ENCODE measurements at regions not wholly inside any gene's neighbourhood (a gene's known extent, or its start where the extent isn't known, plus 50 kb on each side); places are given as distances from the start of the nearest gene placed in this dataset.

GRCh38 chr11:28963187-28963586, 855.0 kb downstream of the METTL15 start:
- Histone ChIP-seq H4K12ac (ENCODE audit: low read depth, low read length) (no peak overlapping the region), H3K4me3 (ENCODE audit: low read depth, low read length) (no peak overlapping the region), H2AFZ (ENCODE audit: insufficient read depth, low read length, poor library complexity) (no peak overlapping the region), H3K27ac (ENCODE audit: low read depth, low read length) (no peak overlapping the region), H3K27me3 (ENCODE audit: insufficient read depth, low read length) (no peaks in the 10 kb centered on the region), H3K4me1 (ENCODE audit: control insufficient read depth in 1 of 2, insufficient read depth in 2 of 2, low read length in 2 of 2) (no peaks in the 10 kb centered on the region), H3K18ac (ENCODE audit: low read length) (no peak overlapping the region), H3K23ac (ENCODE audit: low read length) (no peak overlapping the region), H3K9me3 (ENCODE audit: insufficient read depth, low read depth, low read length) (no peaks in the 10 kb centered on the region), H3K36me3 (ENCODE audit: control insufficient read depth in 1 of 2, insufficient read depth in 2 of 2, low read length in 2 of 2) (no peaks in the 10 kb centered on the region), H3K79me2 (ENCODE audit: control insufficient read depth, insufficient read depth, low read length, poor library complexity) (no peaks in the 10 kb centered on the region), H4K91ac (ENCODE audit: low read depth, low read length) (no peak overlapping the region), H4K8ac (ENCODE audit: low read depth, low read length) (no peak overlapping the region), H3K14ac (ENCODE audit: low read length) (no peak overlapping the region), H2AK5ac (ENCODE audit: low read length) (no peak overlapping the region), H2BK5ac (ENCODE audit: low read depth, low read length, poor library complexity) (no peak overlapping the region), H3K9ac (ENCODE audit: low read length) (no peak overlapping the region), H3K79me1 (ENCODE audit: low read length) (no peaks in the 10 kb centered on the region), H3K4ac (ENCODE audit: low read depth, low read length) (no peak overlapping the region), H2BK120ac (ENCODE audit: insufficient read depth, low read length, poor library complexity) (no peak overlapping the region), H3K4me2 (ENCODE audit: low read length) (no peak overlapping the region), H2BK12ac (ENCODE audit: low read length) (no peak overlapping the region)
- no CpG with 5 or more reads among the region's 1 CpG for WGBS (ENCODE audit: extremely low coverage, insufficient coverage, insufficient read length)
- DNase-seq = peak; percentile 7 to 74

- Histone ChIP-seq H4K12ac (ENCODE audit: low read depth, low read length) (no peak overlapping the region), H3K4ac (ENCODE audit: low read depth, low read length) (no peak overlapping the region), H3K79me1 (ENCODE audit: low read length) (no peaks in the 10 kb centered on the region), H4K91ac (ENCODE audit: low read depth, low read length) (no peak overlapping the region), H3K9me3 (ENCODE audit: insufficient read depth, low read depth, low read length) (no peaks in the 10 kb centered on the region), H4K8ac (ENCODE audit: low read depth, low read length) (no peak overlapping the region), H3K79me2 (ENCODE audit: control insufficient read depth, insufficient read depth, low read length, poor library complexity) (no peaks in the 10 kb centered on the region), H3K4me2 (ENCODE audit: low read length) (no peak overlapping the region), H3K36me3 (ENCODE audit: control insufficient read depth in 1 of 2, insufficient read depth in 2 of 2, low read length in 2 of 2) (no peaks in the 10 kb centered on the region), H2AK5ac (ENCODE audit: low read length) (no peak overlapping the region), H3K4me1 (ENCODE audit: control insufficient read depth in 1 of 2, insufficient read depth in 2 of 2, low read length in 2 of 2) (no peaks in the 10 kb centered on the region), H3K27me3 (ENCODE audit: insufficient read depth, low read length) (no peaks in the 10 kb centered on the region), H2BK5ac (ENCODE audit: low read depth, low read length, poor library complexity) (no peak overlapping the region), H2AFZ (ENCODE audit: insufficient read depth, low read length, poor library complexity) (no peak overlapping the region), H2BK12ac (ENCODE audit: low read length) (no peak overlapping the region), H3K9ac (ENCODE audit: low read length) (no peak overlapping the region), H2BK120ac (ENCODE audit: insufficient read depth, low read length, poor library complexity) (no peak overlapping the region), H3K14ac (ENCODE audit: low read length) (no peak overlapping the region), H3K23ac (ENCODE audit: low read length) (no peak overlapping the region), H3K4me3 (ENCODE audit: low read depth, low read length) (no peak overlapping the region), H3K18ac (ENCODE audit: low read length) (no peak overlapping the region), H3K27ac (ENCODE audit: low read depth, low read length) (no peak overlapping the region)
- WGBS (ENCODE audit: extremely low coverage, insufficient coverage, insufficient read length) = no CpG with 5 or more reads among the region's 5 CpGs
- peak in 1 of 2 donors; percentile 40 for DNase-seq
Measured at GRCh38 chr11:28962502-28962901, 854.3 kb downstream of the METTL15 start.

GRCh38 chr11:28961726-28962125, 853.5 kb downstream of the METTL15 start:
- H3K27me3 ChIP-seq (ENCODE audit: insufficient read depth, low read length) = no peaks in the 10 kb centered on the region
- H4K91ac ChIP-seq (ENCODE audit: low read depth, low read length) = no peak overlapping the region
- no peaks in the 10 kb centered on the region for H3K79me2 ChIP-seq (ENCODE audit: control insufficient read depth, insufficient read depth, low read length, poor library complexity)
- H3K9me3 ChIP-seq (ENCODE audit: insufficient read depth, low read depth, low read length) = no peaks in the 10 kb centered on the region
- H3K4me2 ChIP-seq (ENCODE audit: low read length) = no peak overlapping the region
- no peak overlapping the region for H2BK120ac ChIP-seq (ENCODE audit: insufficient read depth, low read length, poor library complexity)
- no peak overlapping the region for H3K4ac ChIP-seq (ENCODE audit: low read depth, low read length)
- no peak overlapping the region for H3K14ac ChIP-seq (ENCODE audit: low read length)
- DNase-seq = peak in 1 of 2 donors; percentile 18
- no peaks in the 10 kb centered on the region for H3K4me1 ChIP-seq (ENCODE audit: control insufficient read depth in 1 of 2, insufficient read depth in 2 of 2, low read length in 2 of 2)
- no peak overlapping the region for H2BK5ac ChIP-seq (ENCODE audit: low read depth, low read length, poor library complexity)
- H3K23ac ChIP-seq (ENCODE audit: low read length) = no peak overlapping the region
- WGBS (ENCODE audit: extremely low coverage, insufficient coverage, insufficient read length) = no CpG with 5 or more reads among the region's 1 CpG
- H3K79me1 ChIP-seq (ENCODE audit: low read length) = no peaks in the 10 kb centered on the region
- no peak overlapping the region for H3K27ac ChIP-seq (ENCODE audit: low read depth, low read length)
- H4K8ac ChIP-seq (ENCODE audit: low read depth, low read length) = no peak overlapping the region
- no peak overlapping the region for H3K9ac ChIP-seq (ENCODE audit: low read length)
- H2AFZ ChIP-seq (ENCODE audit: insufficient read depth, low read length, poor library complexity) = no peak overlapping the region
- H3K4me3 ChIP-seq (ENCODE audit: low read depth, low read length) = no peak overlapping the region
- no peak overlapping the region for H4K12ac ChIP-seq (ENCODE audit: low read depth, low read length)
- no peak overlapping the region for H2BK12ac ChIP-seq (ENCODE audit: low read length)
- H2AK5ac ChIP-seq (ENCODE audit: low read length) = no peak overlapping the region
- no peaks in the 10 kb centered on the region for H3K36me3 ChIP-seq (ENCODE audit: control insufficient read depth in 1 of 2, insufficient read depth in 2 of 2, low read length in 2 of 2)
- no peak overlapping the region for H3K18ac ChIP-seq (ENCODE audit: low read length)

GRCh38 chr11:28956446-28956845, 848.3 kb downstream of the METTL15 start:
- H3K4me2 ChIP-seq (ENCODE audit: low read length) = no peak overlapping the region
- no peaks in the 10 kb centered on the region for H3K79me1 ChIP-seq (ENCODE audit: low read length)
- no peaks in the 10 kb centered on the region for H3K4me1 ChIP-seq (ENCODE audit: control insufficient read depth in 1 of 2, insufficient read depth in 2 of 2, low read length in 2 of 2)
- H3K36me3 ChIP-seq (ENCODE audit: control insufficient read depth in 1 of 2, insufficient read depth in 2 of 2, low read length in 2 of 2) = no peaks in the 10 kb centered on the region
- H2BK12ac ChIP-seq (ENCODE audit: low read length) = no peak overlapping the region
- H3K27me3 ChIP-seq (ENCODE audit: insufficient read depth, low read length) = no peaks in the 10 kb centered on the region
- no peak overlapping the region for H3K4ac ChIP-seq (ENCODE audit: low read depth, low read length)
- no peak overlapping the region for H3K9ac ChIP-seq (ENCODE audit: low read length)
- DNase-seq = no peak
- H2BK120ac ChIP-seq (ENCODE audit: insufficient read depth, low read length, poor library complexity) = no peak overlapping the region
- H3K9me3 ChIP-seq (ENCODE audit: insufficient read depth, low read depth, low read length) = no peaks in the 10 kb centered on the region
- no peak overlapping the region for H4K12ac ChIP-seq (ENCODE audit: low read depth, low read length)
- H3K23ac ChIP-seq (ENCODE audit: low read length) = no peak overlapping the region
- no peak overlapping the region for H3K27ac ChIP-seq (ENCODE audit: low read depth, low read length)
- H4K91ac ChIP-seq (ENCODE audit: low read depth, low read length) = no peak overlapping the region
- H2AK5ac ChIP-seq (ENCODE audit: low read length) = no peak overlapping the region
- no peak overlapping the region for H2AFZ ChIP-seq (ENCODE audit: insufficient read depth, low read length, poor library complexity)
- H4K8ac ChIP-seq (ENCODE audit: low read depth, low read length) = no peak overlapping the region
- H2BK5ac ChIP-seq (ENCODE audit: low read depth, low read length, poor library complexity) = no peak overlapping the region
- WGBS (ENCODE audit: extremely low coverage, insufficient coverage, insufficient read length) = no CpG with 5 or more reads among the region's 3 CpGs
- no peak overlapping the region for H3K18ac ChIP-seq (ENCODE audit: low read length)
- no peaks in the 10 kb centered on the region for H3K79me2 ChIP-seq (ENCODE audit: control insufficient read depth, insufficient read depth, low read length, poor library complexity)
- H3K4me3 ChIP-seq (ENCODE audit: low read depth, low read length) = no peak overlapping the region
- H3K14ac ChIP-seq (ENCODE audit: low read length) = no peak overlapping the region

Measured in trophoblast cell (in vitro differentiated cells and primary cell).